GM18858 (cell line): ENCODE measurements at regions not wholly inside any gene's neighbourhood (a gene's known extent, or its start where the extent isn't known, plus 50 kb on each side); places are given as distances from the start of the nearest gene placed in this dataset.
"Not testable (repeated sequence)": the region's sequence is repeated elsewhere in the genome, so short reads cannot be mapped to it uniquely, and the experiment has no call there.

Experiments used
- ATAC-seq: cut with Tn5 transposase; IDR thresholded peaks from one replicate; pipeline ENCODE4 v1.9.1; 2021; ENCODE audit not compliant: unreplicated experiment

- no peak for ATAC-seq
These were observed 285.1 kb upstream of the PROX1 start for GRCh38 chr1:213702703-213703102.

DNA sequence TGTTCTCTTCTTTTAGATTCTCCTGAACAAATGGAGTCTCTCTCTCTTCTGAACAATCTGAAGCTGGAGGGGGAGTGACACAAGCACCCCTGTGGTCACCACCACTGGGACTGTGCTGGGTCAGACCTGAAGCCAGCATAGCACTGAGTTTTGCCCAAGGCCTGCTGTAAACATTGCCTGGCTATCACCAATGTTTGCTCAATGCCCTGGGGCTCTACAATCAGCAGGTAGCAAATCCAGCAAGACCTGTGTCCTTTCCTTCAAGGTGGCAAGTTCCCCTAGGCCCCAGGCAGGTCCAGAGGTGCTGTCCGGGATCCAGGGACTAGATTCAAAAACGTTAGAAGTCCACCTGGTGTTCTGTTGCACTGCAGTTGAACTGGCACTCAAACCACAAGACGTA, 282.8 kb upstream of the PROX1 start:
- ATAC-seq, result no peak

GRCh38 chr1:213711833-213712490, 275.8 kb upstream of the PROX1 start:
- not testable (repeated sequence) for ATAC-seq

- ATAC-seq, result no peak
These were observed 273.1 kb upstream of the PROX1 start for GRCh38 chr1:213714645-213715044.

DNA sequence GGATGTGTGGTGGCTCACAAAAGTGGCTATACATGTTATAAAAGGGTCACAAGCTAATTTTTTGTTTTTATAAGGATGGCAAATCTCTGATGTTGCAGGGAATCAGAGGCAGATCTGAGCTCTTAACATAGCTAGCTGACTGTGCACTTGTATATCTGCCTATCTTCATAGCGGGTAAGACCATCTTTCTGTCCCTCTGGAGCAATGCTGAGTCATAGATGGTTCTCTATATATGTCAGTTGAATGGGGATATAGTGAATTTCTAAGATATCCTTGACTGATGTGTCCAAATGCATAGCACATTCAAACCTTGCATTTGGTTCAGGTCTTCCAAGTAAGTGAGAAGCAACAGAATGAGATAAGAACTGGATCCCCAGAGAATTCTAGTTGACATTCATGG, 272.6 kb upstream of the PROX1 start:
- no peak for ATAC-seq

DNA sequence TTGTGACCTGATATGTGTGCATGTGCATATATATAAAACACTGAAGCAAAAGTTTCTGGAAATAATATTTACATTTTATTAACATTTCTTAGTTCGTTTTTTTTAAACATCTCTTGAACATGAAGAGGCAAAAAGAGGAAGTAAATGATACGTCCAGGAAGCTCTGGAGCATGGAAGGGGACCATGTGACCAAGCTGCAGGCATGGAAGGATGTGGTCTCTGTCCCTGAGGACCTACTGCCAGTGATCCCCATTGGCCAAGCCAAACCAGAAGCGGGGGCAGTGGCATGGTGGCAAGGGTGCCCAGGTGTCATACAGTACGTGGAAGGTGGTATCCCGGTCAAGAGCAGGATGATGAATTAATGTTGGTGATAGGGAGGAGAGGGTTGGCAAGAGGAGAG, 268.3 kb upstream of the PROX1 start:
- ATAC-seq, result no peak

DNA sequence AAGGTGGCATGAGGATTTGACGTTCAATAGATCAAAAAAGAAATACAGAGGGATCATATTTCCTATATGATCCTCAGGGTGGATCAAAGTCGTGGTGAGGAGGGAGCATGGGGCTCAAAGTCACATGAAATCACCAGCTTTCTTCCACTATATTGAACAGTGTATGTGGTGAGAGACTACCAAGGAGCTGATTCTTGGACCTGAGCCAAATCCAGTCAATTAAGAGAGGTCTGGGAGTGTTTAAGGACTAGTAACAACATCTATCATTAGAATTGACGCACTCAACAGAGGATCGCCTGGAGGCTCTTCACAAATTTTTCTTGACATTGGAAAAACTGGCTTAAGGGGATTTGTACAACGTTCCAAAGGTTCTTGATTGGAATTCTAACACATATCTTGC, 267.7 kb upstream of the PROX1 start:
- ATAC-seq, result no peak

DNA sequence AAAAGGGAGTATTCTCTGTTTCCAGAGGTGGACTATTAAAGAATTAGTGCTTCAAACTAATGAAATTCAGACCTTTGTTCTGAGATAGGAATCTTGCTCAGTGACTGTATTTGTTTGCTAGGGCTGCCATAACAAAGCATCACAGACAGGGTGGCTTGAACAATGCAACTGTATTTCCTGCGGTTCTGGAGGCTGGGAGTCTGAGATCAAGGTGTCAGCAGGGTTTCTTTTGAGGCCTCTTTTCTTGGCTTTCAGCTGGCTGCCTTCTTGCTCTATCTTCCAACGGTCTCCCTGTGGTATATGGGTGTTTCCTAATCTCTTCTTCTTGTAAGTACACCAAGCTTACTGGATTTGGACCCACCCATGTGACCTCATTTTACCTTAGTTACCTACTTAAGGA, 264.6 kb upstream of the PROX1 start:
- no peak for ATAC-seq

DNA sequence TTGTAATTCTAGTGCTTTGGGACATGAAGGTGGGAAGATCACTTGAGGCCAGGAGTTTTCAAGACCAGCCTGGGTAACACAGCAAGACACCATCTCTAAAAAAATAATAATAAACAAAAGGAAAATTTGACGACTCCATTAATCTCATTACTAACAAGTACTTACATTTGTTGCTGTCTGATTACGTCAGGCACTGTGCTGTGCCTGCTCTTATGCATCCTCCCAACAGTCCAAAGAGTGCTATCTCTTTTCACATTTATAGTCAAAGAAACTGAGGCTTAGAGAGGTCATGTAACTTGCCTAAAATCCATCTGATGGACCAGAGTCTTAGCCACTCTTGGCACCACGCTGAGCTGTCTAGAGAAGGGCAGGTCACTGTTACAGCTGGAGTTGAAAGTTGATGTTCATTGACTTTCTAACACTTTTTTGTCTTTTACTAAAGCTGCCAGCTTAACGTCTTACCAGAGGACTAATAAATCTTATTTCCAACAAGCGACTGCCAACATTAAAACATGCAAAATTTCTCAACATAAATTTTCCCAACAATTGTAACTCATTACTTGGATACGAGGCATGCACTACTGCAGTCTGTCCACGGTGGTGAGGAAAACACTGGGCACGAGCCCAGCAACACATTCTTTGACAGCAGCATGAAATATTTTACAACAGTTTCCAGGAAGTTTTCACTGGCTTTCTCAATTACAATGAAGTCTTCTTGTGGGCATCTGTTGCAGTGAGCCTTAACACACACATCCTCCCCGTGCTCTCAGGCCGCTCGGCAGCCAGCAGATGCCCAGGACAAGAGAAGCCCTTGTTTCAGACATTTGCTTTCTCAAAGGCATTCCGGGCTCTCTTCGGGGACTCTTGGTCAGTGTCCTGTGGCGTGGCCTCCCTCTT, 262.9 kb upstream of the PROX1 start:
- no peak for ATAC-seq

GRCh38 chr1:213727853-213728592, 259.8 kb upstream of the PROX1 start:
- no peak for ATAC-seq

DNA sequence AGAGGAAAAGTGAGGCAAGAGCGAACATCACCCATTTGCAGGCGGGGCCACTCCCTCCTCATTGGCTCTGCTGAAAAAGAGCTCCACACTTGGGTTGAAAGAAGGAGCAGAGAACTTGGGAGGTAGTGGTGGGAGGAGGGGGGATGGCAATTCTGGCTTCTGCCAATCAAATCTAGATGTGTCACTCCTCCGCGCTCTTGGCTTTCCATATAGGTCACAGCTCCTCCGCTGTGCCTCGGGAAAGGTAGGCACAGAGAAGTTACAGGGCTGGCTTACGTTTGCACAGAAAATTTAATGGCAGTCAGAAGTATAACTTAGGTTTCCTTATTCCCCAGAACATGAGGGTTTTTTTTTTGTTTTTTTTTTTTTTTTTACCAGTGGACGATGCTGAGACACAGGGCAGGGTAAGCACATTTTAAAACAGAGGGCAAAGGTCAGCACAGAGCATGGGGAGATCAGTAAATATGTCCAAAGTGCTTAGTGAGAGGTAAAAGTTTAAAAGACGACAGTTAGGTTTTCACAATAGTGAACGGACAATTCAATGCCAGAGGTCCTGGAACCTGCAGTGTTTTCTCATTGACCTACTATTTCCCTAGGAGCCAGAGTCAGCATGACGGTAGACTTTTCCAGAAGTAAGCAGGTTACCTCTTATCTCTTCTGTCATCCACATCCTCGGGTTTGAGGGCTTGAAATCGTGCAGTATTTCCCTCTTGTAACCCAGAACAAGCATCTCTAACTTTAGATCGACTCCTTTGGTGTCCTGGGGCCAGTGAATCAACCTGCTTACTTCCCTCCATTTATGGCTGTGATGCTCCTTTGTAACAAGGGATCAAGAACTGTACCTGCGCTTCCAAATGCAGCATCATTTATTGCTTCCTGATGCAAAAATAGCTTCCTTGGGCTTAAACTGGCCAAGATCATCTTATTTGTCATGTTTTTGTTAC, 258.9 kb upstream of the PROX1 start:
- no peak for ATAC-seq

- no peak for ATAC-seq
These were observed 254.1 kb upstream of the PROX1 start for GRCh38 chr1:213733705-213734104.

DNA sequence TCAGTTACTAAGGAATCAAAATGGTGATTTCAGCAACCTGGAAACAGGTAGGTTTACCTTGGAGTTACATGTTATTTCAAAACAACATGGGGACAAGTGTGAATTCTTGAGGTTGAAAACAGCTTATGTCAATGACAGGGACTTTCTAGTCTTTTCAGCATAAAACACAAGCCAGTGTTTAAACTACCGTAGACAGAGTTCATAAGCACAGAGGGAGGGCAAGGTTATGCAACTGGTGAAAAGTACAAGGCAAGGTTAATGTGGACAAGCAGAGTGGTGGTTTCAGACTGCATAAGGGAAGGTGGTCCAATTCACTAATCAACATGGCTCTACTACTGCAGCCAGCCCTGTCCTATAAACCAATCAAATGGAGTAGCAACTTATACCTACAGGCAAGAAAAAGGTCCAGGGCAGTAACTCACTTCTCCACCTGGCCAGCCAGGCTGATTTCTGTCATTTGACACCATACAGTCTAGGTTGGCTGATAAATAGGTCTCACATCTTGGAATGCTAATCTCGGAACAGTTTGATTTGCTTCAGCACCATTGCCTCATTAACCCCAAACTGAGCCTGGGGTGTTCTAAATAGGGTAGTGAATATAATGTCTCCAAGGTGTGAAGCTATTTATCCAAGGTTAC, 250.3 kb upstream of the PROX1 start:
- ATAC-seq, result no peak

DNA sequence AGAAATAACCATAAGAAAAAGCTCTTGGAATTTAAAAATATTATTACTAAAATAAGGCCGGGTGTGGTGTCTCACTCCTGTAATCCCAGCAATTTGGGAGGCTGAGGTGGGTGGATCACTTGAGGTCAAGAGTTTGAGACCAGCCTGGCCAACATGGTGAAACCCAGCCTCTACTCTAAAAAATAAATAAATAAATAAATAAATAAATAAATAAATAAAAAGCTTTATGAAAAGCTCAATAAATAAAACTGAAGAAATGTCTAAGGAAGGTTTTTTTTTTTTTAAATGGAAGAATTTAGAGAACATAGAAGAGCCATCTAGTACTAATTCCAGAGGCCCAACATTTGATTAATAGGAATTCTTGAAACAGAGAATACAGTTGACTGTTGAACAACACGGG, 249.1 kb upstream of the PROX1 start:
- ATAC-seq, result no peak

- ATAC-seq, result no peak
These were observed 244.8 kb upstream of the PROX1 start for GRCh38 chr1:213742992-213743391.

GRCh38 chr1:213744780-213745179, 243.0 kb upstream of the PROX1 start:
- ATAC-seq, result no peak

- no peak for ATAC-seq
These were observed 242.3 kb upstream of the PROX1 start for GRCh38 chr1:213745451-213745850.

- no peak for ATAC-seq
These were observed 238.2 kb upstream of the PROX1 start for GRCh38 chr1:213749558-213749957.

- ATAC-seq, result no peak
These were observed 237.3 kb upstream of the PROX1 start for GRCh38 chr1:213750231-213751063.
